ENCODE measurements at regions not wholly inside any gene's neighbourhood (a gene's known extent, or its start where the extent isn't known, plus 50 kb on each side); places are given as distances from the start of the nearest gene placed in this dataset.

DNA sequence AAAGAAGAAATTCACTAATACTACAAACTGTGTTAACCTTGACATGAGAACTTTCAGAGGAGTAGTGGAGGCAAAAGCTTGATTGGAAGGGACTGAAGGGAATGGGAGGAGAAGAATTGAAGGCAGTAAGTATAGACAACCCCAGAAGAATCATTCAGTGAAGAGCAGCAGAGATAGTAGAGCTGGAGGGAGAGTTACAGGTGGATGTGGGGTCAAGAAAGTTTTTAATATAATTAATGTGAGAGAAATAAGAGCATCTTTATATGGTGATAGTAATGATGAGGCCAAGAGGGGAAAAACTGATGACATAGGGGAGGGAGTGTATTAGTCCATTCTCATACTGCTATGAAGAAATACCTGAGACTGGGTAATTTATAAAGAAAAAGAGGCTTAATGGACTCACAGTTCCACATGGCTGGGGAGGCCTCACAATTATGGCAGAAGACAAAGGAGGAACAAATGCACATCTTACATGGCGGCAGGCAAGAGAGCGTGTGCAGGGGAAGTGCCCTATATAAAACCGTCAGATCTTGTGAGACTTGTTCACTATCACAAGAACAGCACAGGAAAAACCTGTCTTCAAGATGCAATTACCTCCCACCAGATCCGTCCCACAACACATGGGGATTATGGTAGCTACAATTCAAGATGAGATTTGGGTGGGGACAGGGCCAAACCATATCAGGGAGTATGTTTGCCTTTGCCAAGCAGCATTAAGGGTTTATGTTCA, 88.3 kb upstream of the PIK3CG start:
- no peak for DNase-seq

GRCh38 chr7:106777674-106778299, 87.3 kb upstream of the PIK3CG start:
- no peak for DNase-seq

- no peak for DNase-seq
These were observed 86.3 kb upstream of the PIK3CG start for GRCh38 chr7:106778656-106779250.

GRCh38 chr7:106779877-106780276, 85.2 kb upstream of the PIK3CG start:
- no peak for DNase-seq

- no peak for DNase-seq
These were observed 84.1 kb upstream of the PIK3CG start for GRCh38 chr7:106781007-106781406.

- no peak for DNase-seq
These were observed 83.1 kb upstream of the PIK3CG start for GRCh38 chr7:106781828-106782544.

DNA sequence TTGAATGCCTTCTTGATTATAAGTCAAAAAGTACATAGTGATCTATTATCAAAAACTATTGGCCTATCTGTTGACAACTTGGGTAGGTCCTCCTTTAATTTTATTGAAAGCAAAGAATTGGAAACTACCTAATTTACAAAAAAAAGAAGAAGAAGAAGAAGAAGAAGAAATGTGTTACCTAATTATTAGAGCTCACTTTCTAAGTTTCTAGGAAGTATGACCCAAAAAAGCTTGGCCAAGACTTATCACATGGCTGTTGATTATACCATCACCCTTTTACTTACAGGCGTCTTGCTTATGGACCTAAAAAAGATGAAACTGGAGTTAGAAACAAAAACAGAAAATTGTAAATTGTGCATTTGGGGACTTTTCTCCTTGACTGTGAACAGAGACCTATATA, 81.8 kb upstream of the PIK3CG start:
- no peak for DNase-seq

DNA sequence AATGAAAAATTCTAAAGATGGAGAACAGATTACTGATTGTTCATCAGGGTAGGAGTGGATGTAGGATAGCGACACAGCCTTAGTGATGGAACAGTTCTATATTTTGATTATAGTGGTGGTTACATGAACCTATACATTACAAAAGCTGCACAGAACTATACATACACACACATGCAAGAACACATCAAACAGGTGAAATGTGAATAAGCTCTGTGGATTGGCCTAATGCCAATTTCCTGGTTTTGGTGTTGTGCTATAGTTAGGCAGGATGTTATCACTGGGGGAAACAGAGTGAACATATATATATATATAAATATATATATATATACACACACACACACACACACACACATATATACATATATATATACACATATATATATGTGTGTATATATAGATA, 76.4 kb upstream of the PIK3CG start:
- DNase-seq: no peak

- no peak for DNase-seq
These were observed 73.6 kb upstream of the PIK3CG start for GRCh38 chr7:106791526-106791925.

DNA sequence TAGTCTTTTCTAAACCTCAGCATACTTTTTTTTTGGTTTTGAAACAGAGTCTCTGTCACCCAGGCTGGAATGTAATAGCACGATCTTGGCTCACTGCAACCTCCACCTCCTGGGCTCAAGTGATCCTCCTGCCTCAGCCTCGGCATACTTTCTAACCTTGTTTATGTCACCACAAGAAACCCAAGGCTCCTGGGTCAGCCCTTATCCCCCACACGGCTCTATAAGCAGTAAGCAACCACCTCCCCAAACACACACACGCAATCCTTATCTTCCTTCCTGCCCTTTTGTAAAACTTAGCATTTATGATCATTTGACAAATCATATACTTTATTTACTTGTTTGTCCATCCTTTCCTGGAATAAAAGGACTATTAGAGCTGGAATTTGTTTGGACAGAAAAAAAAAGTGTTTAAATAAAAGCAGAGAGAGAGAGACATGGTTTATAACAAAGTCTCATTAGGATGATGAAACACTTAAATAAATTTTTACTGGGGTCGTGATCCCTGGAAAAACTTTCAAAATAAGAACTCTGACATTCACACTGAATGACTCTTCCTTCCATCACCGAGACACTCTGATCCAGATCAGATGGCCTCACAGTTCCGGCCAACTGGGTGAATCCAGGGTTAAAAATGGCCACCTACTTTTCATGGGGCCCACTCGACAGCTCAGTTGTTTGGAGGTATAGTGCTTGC, 72.7 kb upstream of the PIK3CG start:
- DNase-seq: no peak

GRCh38 chr7:106793015-106793975, 71.8 kb upstream of the PIK3CG start:
- no peak for DNase-seq

GRCh38 chr7:106794276-106795083, 70.6 kb upstream of the PIK3CG start:
- DNase-seq: no peak

GRCh38 chr7:106795084-106795876, 69.8 kb upstream of the PIK3CG start:
- DNase-seq: no peak

DNA sequence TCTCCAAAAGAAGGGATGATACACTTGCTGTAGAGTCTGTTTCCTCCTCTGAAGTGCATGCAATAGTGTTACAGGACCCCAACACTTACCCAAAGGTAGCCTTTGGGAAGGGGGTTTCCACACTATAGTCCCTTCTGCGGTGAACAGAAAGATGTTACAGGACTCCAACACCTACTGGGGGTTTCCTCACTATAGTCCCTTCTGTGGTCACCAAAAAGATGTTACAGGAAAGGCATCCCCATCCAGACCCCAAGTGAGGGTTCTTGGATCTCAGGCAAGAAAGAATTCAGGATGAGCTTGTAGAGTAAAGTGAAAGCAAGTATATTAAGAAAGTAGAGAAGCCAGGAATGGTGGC, 69.2 kb upstream of the PIK3CG start:
- no peak for DNase-seq

DNA sequence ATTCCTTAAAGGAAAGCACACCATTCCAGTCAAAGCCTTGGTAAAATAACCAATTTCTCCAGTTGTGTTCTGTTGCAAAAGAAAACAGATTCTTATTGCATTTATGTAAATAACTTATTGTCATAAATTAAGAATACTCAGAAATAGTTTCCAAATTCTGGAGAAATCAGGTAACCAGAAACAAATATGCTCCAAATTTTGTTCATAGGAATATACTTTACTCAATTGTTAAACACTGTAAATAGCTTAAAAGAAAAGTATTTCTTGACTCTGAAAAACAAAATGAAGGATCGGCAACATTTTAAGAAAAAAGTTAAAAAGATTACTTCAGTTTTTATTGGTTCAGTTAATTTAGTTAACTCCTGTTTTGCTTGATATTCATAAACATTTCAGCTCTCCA, 67.1 kb upstream of the PIK3CG start:
- DNase-seq: no peak

DNA sequence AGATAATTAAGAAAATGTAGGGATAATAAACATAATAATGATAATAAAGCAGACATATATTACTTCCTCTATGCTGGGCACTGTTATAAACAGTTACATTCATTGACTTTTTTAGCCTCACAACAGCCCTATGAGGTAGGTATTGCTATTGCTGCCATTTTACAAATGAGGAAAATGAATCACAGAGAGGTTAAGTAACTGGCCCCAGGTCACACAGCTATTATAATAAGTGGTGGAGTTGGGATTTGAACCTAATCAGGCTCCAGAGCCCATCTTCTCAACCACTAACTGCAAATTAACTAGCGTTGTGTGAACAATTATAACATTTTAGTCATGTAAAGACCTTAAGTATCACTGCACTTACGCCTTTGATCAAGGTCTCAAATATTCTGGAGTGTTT, 62.5 kb upstream of the PIK3CG start:
- DNase-seq: no peak

- no peak for DNase-seq
These were observed 58.5 kb upstream of the PIK3CG start for GRCh38 chr7:106806556-106806955.

DNA sequence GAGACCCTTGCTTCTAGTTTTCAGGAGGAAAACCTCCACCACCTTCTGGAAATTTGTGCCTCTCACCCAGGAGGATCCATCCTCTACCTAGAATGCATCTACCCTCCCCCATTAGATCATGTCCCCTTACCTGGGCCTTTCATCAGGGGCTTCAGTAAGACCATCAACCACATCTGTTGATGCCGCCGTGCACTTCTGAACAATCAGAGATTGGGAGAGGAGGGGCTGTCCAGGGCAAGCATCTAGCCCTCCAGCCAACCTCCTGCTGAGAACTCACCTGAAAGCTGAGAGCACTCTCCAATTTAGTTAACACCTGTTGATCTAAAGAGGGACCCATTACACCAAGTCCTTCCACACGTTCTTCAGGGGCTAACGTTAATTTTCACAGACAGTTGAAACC, 57.6 kb upstream of the PIK3CG start:
- peak; percentile 21 for DNase-seq

DNA sequence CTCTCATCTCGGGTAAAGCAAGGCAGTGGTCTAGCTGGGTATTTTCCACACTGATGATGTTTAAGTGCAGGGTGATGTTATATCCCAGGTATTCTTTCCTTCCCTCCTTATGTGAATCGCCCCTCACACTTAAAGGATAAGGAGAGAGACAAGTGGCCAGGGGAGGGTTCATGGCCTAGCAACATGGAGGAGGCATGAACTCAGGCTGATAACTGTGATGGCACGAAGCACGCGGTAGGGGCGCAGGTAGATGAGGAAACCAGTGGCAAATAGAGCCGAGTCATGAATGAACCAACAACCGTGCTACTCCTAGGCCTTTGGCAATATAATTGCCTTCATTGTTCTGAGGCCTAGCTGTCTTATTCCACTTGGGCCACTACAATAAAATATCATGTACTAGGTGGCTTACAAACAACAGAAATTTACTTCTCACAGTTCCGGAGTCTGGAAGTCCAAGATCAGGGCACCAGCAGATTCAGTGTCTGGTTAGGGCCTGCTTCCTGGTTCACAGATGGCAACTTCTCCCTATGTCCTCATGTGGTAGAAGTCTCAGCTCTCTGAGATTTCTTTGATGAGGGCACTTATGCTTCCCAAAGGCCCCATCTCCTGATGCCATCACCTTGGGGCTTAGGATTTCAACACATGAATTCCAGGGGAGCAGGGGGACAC, 56.0 kb upstream of the PIK3CG start:
- no peak for DNase-seq

DNA sequence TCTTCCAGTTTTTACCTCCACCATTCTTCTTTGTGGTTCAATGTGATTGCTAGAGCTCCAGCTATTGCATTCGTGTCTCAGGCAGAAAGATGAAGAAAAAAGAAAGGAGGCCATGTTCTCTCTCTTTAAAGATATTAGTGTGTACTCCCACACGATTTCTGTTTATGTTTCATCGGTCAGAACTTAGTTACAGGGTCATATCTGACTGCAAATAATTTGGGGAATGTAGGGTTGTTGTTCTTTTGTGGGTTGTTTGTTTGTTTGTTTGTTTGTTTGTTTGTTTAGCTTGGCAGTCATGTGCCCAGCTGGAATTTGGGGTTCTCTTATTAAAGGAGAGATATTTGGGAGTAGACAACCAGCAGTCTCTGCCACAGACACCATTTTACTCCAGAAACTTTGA, 53.6 kb upstream of the PIK3CG start:
- DNase-seq: no peak

Measured in NCI-H2107 (cell line).